Stimulated activated effector memory CD8-positive, alpha-beta T cell treated with anti-CD3 and anti-CD28 coated beads, Interleukin-12 subunit alpha, Interleukin-12 subunit beta, amount 100 ng/mL, for 72 hours (primary cell): ENCODE measurements at regions not wholly inside any gene's neighbourhood (a gene's known extent, or its start where the extent isn't known, plus 50 kb on each side); places are given as distances from the start of the nearest gene placed in this dataset.

Source experiments
- ATAC-seq: fragments of 150-1000 bp; cut with Tn5 transposase; 2 replicates; pipeline ENCODE4 v1.10.0; 2021
- DNase-seq, 2 donors: peaks; one replicate each; pipeline ENCODE4 v3.0.0; 2021 to 2022; ENCODE audit warnings: low spot score in 2 of 2
- H3K27ac Mint-ChIP-seq: one replicate; pipeline ENCODE4 v1.8.0; 2022; ENCODE audit warnings: mild to moderate bottlenecking, mixed read lengths
- H3K36me3 Mint-ChIP-seq: one replicate; pipeline ENCODE4 v1.8.0; 2022; ENCODE audit warnings: mild to moderate bottlenecking, mixed read lengths
- H3K4me1 Mint-ChIP-seq: one replicate; pipeline ENCODE4 v1.8.0; 2022; ENCODE audit warnings: mixed read lengths
- H3K4me3 Mint-ChIP-seq: one replicate; pipeline ENCODE4 v1.8.0; 2022; ENCODE audit warnings: mild to moderate bottlenecking, mixed read lengths
- H3K9me3 Mint-ChIP-seq: one replicate; pipeline ENCODE4 v1.8.0; 2022; ENCODE audit warnings: mixed read lengths

DNA sequence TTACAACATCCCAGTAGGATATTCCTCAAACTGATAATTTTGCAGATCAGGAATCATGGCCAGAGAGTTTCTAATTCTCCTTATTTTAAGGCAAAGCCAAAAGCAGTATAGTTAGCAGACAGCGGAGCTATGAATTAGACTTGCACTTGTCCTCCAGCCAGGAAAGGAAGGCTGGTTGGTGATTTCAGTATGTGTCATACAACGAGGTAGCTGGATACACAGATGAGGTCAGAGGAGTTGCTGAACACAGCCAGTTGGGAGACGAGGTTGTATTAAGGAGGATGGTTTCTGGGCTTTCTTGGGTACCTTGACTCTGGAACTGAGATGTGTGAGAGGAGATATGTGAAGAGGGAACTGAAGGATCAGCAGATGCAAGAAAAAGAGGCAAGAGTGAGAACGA lies 185.2 kb downstream of the SOX11 start:
- Mint-ChIP-seq H3K4me3 (no peak overlapping the region), H3K4me1 (no peaks in the 10 kb centered on the region), H3K27ac (no peak overlapping the region), H3K9me3 (peaks cover 6% of the 10 kb centered on the region), H3K36me3 (no peaks in the 10 kb centered on the region)
- DNase-seq: no peak
- no peak for ATAC-seq

DNA sequence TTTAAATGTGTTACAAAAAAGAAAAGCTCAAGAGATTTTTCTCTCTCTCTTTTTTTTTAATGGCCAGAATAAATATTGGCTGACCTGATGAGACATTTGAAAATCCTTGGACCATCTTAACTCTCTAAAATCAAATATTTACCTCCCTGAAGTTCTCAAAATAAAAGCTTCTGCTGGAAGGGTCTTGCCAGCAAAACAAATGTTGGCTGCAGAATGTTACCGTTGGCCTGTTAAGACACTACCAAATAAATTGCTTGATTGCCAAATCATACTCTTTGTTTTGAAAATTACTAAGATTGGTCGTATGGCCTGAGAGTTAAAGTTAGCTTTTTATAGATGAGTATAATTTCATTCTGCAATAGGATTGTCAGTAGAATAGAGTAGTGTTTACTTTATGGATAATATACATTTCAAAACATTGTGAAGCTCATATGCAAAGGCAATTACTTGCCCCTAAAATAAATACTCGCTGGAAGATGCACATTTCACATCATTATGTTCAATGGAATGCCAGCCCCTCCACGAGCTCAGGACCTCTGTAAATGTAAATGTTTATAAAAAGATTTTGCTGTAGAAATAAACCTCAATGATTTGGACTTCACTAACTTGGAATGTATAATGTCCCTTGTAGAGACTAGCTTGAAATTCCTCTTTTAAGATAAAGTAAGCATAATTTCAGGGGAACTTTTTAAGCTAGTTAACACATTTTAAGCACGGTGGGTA lies 193.4 kb downstream of the SOX11 start:
- Mint-ChIP-seq H3K36me3 (no peaks in the 10 kb centered on the region), H3K4me3 (no peak overlapping the region), H3K9me3 (peaks cover 13% of the 10 kb centered on the region), H3K27ac (no peak overlapping the region), H3K4me1 (no peaks in the 10 kb centered on the region)
- no peak for ATAC-seq
- DNase-seq: no peak

DNA sequence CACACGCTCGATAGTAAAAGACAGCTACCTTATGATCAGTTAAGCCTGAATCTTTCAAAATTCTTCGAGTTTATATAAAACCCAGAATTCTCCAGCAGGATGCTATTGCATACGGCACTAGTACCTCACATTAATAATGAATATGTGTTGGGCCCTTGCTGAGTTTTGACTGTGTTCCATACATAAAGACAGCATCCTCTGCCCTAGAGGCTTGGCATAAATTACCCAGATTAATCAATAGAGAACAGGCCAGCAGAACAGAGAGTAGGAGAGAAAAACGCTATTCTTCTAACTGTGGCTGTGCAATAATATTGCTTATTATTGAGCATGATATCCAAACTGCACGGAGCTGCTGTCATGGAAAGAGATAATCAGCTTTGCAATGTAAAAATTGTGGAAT lies 194.3 kb downstream of the SOX11 start:
- no peak for ATAC-seq
- H3K36me3 Mint-ChIP-seq: no peaks in the 10 kb centered on the region
- no peak overlapping the region for H3K4me3 Mint-ChIP-seq
- no peaks in the 10 kb centered on the region for H3K4me1 Mint-ChIP-seq
- DNase-seq: no peak
- peaks cover 12% of the 10 kb centered on the region for H3K9me3 Mint-ChIP-seq
- no peak overlapping the region for H3K27ac Mint-ChIP-seq

DNA sequence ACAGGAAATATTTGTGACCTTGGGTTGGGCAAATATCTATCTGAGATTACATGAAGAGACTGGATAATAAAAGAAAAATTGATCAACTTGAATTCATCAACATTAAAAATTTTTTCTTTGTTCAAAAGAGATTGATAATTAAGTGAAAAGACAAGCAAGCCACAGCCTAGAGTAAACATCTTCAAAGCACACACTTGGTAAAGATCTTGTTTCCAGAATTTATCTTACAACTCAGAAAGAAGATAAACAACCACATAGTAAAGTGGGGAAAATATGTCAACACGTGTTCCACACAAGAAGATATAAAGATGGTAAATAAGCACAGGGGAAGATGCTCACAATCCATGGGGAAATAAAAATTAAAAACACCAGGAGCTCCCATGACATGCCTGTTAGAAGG lies 195.9 kb downstream of the SOX11 start:
- Mint-ChIP-seq H3K36me3 (no peaks in the 10 kb centered on the region), H3K4me3 (no peak overlapping the region), H3K9me3 (peaks cover 13% of the 10 kb centered on the region), H3K27ac (no peak overlapping the region), H3K4me1 (no peaks in the 10 kb centered on the region)
- ATAC-seq: no peak
- no peak for DNase-seq

DNA sequence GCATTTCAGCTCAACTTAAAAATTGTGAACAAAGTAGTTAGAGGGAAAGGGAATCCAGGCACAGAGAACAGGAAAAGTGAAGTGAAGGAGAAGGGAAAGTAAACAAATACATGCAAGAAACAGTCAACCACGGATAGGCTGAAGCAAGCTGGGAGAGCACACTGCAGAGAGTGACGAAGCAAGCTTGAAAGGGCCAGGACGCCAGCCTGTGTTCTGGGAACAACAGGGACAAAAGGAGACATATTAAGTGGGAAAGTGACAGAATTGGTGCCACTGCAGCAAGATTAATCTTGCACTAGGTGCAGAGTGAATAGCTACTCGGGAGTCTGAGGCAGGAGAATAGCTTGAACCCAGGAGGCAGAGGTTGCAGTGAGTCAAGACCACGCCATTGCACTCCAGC lies 197.3 kb downstream of the SOX11 start:
- H3K27ac Mint-ChIP-seq: no peak overlapping the region
- H3K4me1 Mint-ChIP-seq: no peaks in the 10 kb centered on the region
- peaks cover 14% of the 10 kb centered on the region for H3K9me3 Mint-ChIP-seq
- H3K4me3 Mint-ChIP-seq: no peak overlapping the region
- ATAC-seq: no peak
- DNase-seq: no peak
- no peaks in the 10 kb centered on the region for H3K36me3 Mint-ChIP-seq

DNA sequence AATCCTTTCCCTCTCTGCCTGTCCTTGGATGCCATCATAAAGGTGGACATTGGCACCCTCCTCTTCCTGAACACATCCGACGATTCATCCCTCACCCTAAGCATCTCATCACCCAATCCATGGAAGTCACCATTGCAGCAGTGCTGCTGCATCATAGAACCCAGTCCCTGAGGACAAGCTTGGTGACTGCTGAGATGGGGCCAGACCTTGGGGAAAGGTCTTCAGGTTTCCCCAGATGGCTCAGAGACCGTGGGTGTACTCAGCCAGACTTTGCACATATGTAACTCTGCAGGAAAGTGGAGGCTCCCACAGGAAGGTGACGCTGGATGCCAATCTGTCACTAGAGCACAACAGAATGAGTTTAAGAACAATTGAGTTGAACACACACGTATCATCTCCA lies 202.2 kb downstream of the SOX11 start:
- Mint-ChIP-seq H3K36me3 (no peaks in the 10 kb centered on the region), H3K4me1 (no peaks in the 10 kb centered on the region), H3K27ac (no peak overlapping the region), H3K9me3 (peaks cover 12% of the 10 kb centered on the region), H3K4me3 (no peak overlapping the region)
- DNase-seq: no peak
- no peak for ATAC-seq

DNA sequence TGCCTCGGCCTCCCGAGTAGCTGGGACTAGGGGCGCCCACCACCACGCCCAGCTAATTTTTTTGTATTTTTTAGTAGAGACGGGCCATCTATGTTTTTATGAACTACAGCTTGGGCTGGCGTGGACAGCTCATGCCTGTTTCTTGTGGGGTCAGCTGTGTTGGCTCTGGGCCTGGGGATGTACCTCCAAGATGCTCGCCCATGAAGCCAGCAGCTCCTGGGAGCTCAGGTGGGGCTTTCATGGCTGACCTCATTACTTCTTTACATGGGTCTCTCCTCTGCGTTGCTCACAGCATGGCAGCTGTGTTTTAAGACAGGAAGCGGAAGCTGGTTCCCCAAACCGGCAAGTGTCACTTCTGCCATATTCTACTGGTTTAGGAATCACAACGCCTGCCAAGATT lies 203.1 kb downstream of the SOX11 start:
- Mint-ChIP-seq H3K36me3 (no peaks in the 10 kb centered on the region), H3K4me3 (no peak overlapping the region), H3K4me1 (no peaks in the 10 kb centered on the region), H3K9me3 (peaks cover 13% of the 10 kb centered on the region), H3K27ac (no peak overlapping the region)
- ATAC-seq (no peak), DNase-seq (no peak)

DNA sequence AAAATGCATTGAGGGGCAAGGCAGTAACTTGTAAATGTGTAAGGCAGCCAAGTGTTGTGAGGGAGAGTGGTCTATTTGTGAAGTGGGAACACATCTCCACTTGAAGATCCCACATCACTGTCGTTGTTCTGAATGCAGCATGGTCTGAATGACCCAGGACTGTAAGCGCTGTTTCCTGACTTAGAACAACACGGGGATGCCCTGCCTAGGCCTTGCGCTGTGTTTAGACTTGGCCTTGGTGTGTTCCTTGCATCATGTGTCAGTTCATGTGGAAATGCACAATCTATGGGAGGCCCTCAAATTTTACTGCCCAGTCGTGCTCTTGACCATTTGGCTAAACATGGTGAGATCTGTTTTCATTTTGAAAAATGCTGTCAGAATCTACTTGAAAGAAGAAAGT lies 205.1 kb downstream of the SOX11 start:
- ATAC-seq (no peak), DNase-seq (no peak)
- H3K4me3 Mint-ChIP-seq: no peak overlapping the region
- H3K4me1 Mint-ChIP-seq: no peaks in the 10 kb centered on the region
- H3K27ac Mint-ChIP-seq: no peak overlapping the region
- no peaks in the 10 kb centered on the region for H3K36me3 Mint-ChIP-seq
- peaks cover 16% of the 10 kb centered on the region for H3K9me3 Mint-ChIP-seq

DNA sequence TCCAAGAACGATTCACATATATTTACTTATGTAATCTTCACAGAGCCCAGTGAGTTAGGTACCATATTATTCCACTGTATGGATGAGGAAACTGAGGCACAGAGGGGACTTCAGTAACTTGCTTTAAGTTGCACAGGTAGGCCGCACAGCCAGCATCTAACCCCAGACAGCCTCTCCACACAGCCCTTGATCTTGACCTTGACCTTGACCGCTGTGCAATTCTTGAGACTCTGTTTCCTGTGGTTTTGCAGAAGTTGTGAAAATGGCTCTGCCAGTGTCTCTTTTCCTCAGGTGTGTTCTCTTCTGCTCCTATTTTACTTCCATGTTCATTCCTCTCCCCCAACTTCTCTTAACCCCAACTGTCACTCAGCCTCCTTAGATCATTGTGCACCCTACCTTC lies 206.5 kb downstream of the SOX11 start:
- Mint-ChIP-seq H3K4me3 (no peak overlapping the region), H3K36me3 (no peaks in the 10 kb centered on the region), H3K9me3 (peaks cover 10% of the 10 kb centered on the region), H3K27ac (no peak overlapping the region), H3K4me1 (no peaks in the 10 kb centered on the region)
- ATAC-seq (no peak), DNase-seq (no peak)

DNA sequence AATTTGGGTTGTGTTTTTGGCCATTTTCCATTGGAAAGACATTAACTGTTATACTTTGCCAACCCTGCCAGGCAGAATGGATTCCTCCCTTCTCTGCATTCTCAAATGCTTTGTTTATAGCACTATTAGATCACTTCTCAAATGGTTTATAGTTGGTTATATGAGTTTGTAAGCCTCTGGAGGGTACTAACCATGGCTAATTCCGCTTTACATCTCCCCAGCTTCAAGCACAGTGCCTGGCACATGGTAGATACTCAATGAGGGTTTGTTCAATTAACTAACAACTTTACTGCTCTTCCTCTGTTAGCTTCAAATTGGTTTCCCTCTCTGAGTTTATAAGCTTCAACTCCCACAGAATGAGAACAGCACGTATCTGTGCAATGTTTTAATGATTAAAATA lies 213.5 kb downstream of the SOX11 start:
- peaks cover 7% of the 10 kb centered on the region for H3K9me3 Mint-ChIP-seq
- H3K4me1 Mint-ChIP-seq: no peaks in the 10 kb centered on the region
- DNase-seq: no peak
- ATAC-seq: no peak
- H3K4me3 Mint-ChIP-seq: no peak overlapping the region
- H3K27ac Mint-ChIP-seq: no peak overlapping the region
- no peaks in the 10 kb centered on the region for H3K36me3 Mint-ChIP-seq

DNA sequence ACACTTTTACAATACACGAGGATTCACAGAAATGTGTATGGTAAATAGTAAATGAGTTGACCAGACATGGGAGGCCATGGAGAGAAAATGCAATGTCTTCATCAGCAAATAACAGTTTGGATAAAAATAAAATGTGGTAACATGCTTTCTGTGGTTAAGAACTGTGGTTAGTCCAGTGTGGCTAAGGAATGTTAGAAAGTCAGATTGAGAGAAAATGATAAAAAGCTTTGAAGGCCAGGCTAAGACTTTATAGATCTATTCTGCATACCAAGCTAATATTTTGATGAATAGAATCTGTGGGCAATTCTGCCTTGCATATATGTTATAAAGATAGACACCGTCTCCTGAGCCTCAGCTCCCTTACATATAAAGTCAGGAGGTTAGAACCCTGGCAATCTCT lies 215.9 kb downstream of the SOX11 start:
- no peaks in the 10 kb centered on the region for H3K36me3 Mint-ChIP-seq
- DNase-seq (no peak), ATAC-seq (no peak)
- H3K27ac Mint-ChIP-seq: no peak overlapping the region
- no peak overlapping the region for H3K4me3 Mint-ChIP-seq
- no peaks in the 10 kb centered on the region for H3K4me1 Mint-ChIP-seq
- H3K9me3 Mint-ChIP-seq: peaks cover 9% of the 10 kb centered on the region

DNA sequence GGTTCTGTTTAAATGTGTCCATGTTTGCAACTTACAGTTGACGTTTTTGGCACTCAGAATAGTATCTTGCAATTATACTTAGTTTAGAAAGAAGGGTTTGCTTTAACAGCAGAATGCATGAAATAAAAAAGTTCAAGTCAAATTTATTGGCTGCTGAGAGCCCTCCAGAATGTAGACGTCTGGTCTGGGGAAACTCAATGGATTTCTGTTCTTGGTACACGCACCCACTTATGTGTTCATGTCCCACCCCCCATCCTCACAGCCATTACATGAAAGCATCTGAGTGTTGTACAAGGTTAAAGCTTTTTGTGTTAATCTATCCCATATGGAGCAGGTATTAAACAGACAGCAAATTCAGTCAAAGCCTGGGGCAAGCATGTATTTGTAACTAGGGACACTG lies 219.5 kb downstream of the SOX11 start:
- no peak overlapping the region for H3K27ac Mint-ChIP-seq
- H3K4me1 Mint-ChIP-seq: no peaks in the 10 kb centered on the region
- peaks cover 12% of the 10 kb centered on the region for H3K9me3 Mint-ChIP-seq
- no peak overlapping the region for H3K4me3 Mint-ChIP-seq
- H3K36me3 Mint-ChIP-seq: no peaks in the 10 kb centered on the region
- ATAC-seq (no peak), DNase-seq (no peak)

DNA sequence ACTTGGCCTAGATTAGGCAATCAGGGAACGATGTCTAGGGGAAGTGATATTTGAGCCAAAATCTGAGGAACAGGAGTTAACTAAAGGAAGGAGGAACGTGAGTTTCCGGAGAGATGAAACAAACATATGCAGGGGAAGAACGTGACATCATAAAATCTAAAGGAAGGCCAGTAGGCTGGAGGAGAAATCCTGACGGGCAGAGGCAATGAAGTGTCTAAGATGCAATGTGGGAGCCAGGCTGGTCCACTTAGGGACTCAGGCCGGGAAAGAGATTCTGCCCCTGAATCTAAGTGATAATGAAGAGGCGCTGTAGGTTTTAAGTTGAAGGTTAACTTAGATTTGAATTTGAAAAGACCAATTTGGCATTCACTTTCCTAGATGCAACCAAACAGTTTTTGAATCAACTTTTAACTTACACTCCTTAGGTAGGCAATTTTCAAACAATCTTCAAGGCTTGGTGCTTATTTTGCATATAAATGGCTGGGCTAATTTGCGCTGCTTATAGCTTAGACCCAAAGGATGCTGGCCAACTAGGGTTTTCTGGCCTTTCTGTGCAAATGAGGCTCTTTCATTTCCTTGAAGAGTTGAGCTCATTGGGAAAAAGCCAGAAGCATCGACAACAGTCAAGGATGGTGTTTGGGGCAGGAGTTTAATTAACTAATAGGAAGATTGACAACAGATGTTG lies 221.7 kb downstream of the SOX11 start:
- H3K4me1 Mint-ChIP-seq: no peaks in the 10 kb centered on the region
- H3K9me3 Mint-ChIP-seq: peaks cover 11% of the 10 kb centered on the region
- no peaks in the 10 kb centered on the region for H3K36me3 Mint-ChIP-seq
- ATAC-seq: no peak
- no peak overlapping the region for H3K27ac Mint-ChIP-seq
- H3K4me3 Mint-ChIP-seq: no peak overlapping the region
- DNase-seq: no peak

DNA sequence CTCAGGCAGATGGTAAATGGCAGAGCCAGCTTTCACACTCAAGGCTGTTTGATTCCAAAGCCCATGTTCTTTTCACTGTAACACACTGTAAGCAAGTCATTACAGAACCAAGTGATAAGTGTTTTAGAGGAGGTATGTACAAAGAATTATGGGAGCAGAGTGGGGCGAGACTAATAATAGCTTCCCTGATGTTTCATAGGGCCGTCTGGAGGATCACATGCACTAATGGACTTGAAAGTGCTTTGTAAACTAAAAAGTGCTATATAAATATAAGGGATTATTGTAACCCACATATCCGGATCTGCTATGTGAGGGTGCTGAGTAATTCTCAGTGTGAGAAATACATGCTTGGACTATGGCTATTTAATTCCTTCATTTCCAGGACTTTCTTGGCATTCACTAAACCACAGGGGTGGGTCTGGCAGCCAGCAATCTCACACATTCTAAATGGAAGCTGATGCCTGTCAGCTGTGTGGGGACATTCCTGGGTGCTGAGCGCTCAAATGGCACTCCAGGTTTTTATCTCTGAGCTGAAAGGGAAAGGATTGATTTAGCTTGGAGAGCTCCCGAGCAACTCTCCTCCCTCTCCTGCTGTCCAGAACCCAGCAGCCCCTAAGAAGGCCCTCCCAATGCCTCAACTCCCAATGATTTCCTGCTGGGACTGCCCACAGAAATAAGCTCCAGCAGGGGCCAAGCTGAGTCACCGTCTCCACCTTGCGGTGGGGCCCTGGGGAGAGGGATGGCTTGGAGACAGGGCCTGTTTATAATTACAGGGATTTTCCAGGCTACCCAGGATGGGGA lies 222.8 kb downstream of the SOX11 start:
- no peaks in the 10 kb centered on the region for H3K36me3 Mint-ChIP-seq
- DNase-seq: no peak
- H3K4me3 Mint-ChIP-seq: no peak overlapping the region

DNA sequence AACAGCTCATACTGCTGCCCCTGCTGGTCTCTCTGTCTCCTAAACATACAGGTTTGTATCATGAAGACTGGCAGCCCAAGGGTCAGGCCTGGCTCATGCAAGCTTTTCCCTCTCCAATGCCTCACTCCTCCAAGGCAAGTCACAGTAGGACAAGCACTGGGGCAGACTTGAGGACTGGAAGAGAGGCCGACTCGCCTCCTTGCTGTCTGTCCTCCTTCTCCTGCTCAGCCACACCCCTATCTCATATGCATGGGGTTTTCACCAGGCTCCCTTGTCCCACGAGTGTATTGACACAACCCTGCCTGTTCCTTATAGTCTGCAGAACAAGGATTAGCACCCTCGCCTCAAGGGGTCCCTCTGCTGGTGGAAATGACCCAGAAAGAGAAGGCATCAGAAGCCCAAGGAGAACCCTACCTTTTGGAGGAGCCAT lies 223.7 kb downstream of the SOX11 start:
- ATAC-seq (no peak), DNase-seq (peak in 1 of 2 donors; percentile 49)
- Mint-ChIP-seq H3K4me3 (no peak overlapping the region), H3K9me3 (peaks cover 20% of the 10 kb centered on the region), H3K4me1 (no peaks in the 10 kb centered on the region), H3K27ac (no peak overlapping the region), H3K36me3 (no peaks in the 10 kb centered on the region)

More for the DNA sequence above, 222.8 kb downstream of the SOX11 start:
- H3K4me1 Mint-ChIP-seq: no peaks in the 10 kb centered on the region
- H3K9me3 Mint-ChIP-seq: peaks cover 17% of the 10 kb centered on the region
- no peak for ATAC-seq
- H3K27ac Mint-ChIP-seq: no peak overlapping the region
